ENCODE measurements at regions not wholly inside any gene's neighbourhood (a gene's known extent, or its start where the extent isn't known, plus 50 kb on each side); places are given as distances from the start of the nearest gene placed in this dataset.

- no peak for TF ChIP-seq POLR2A (IDR thresholded peaks at IDR 0.05; ENCODE audit: low read depth, low read length)
- TF ChIP-seq TAF1 (IDR thresholded peaks at IDR 0.05; ENCODE audit: low read depth, low read length) = no peak
- TF ChIP-seq POLR2AphosphoS5 (IDR thresholded peaks at IDR 0.05; ENCODE audit: low read depth, low read length) = no peak
- no peak for TF ChIP-seq POU2F2 (IDR thresholded peaks at IDR 0.05; ENCODE audit: low read depth, low read length)
- no peak for TF ChIP-seq PAX5 (IDR thresholded peaks at IDR 0.05; ENCODE audit: insufficient read depth, low read length, severe bottlenecking)
- no peak for TF ChIP-seq SPI1 (IDR thresholded peaks at IDR 0.05; ENCODE audit: low read depth, low read length)
Observed at GRCh38 chr1:172941471-172941870, 109.3 kb downstream of the TNFSF18 start.
